Gastrocnemius medialis (tissue), 4 donors: ENCODE measurements at regions not wholly inside any gene's neighbourhood (a gene's known extent, or its start where the extent isn't known, plus 50 kb on each side); places are given as distances from the start of the nearest gene placed in this dataset.

Source experiments
- ATAC-seq, 2 donors: fragments of 150-250 bp; one replicate each; pipeline ENCODE4 v1.9.1; 2016
- DNase-seq, 2 donors: peaks; one replicate each; pipeline ENCODE4 v3.0.0-alpha.2; 2019
- H3K27ac ChIP-seq, 4 donors: fragments of 200-600 bp; sonication (generic); 1 replicate in 1 of 4; 2 replicates in 3 of 4; pipeline ENCODE4 v1.5.1; 2016 to 2018; ENCODE audit warnings: mild to moderate bottlenecking in 2 of 4, moderate library complexity in 1 of 4
- H3K27me3 ChIP-seq, 3 donors: fragments of 200-600 bp; sonication (generic) in 2 of 3; 1 replicate in 1 of 3; 2 replicates in 2 of 3; pipeline versions ENCODE4 v1.5.1 to v1.6.0; 2016 to 2019; ENCODE audit warnings: mild to moderate bottlenecking in 1 of 3, moderate library complexity in 1 of 3
- H3K36me3 ChIP-seq, 2 donors: fragments of 200-600 bp; sonication (generic) in 1 of 2; one replicate each; pipeline ENCODE4 v1.5.1; 2017 to 2018
- H3K4me1 ChIP-seq, 2 donors: fragments of 200-600 bp; sonication (generic) in 1 of 2; one replicate each; pipeline ENCODE4 v1.5.1; 2016 to 2017; ENCODE audit warnings: mild to moderate bottlenecking in 2 of 2
- H3K4me3 ChIP-seq, 4 donors: fragments of 200-600 bp; sonication (generic) in 3 of 4; 1 replicate in 1 of 4; 2 replicates in 3 of 4; pipeline ENCODE4 v1.5.1; 2016 to 2019; ENCODE audit warnings: mild to moderate bottlenecking in 2 of 4
- H3K9me3 ChIP-seq, 3 donors: fragments of 200-600 bp; sonication (generic) in 2 of 3; 1 replicate in 1 of 3; 2 replicates in 2 of 3; pipeline ENCODE4 v1.5.1; 2016 to 2019
- POLR2A ChIP-seq, 2 donors: fragments of 450-650 bp; IDR thresholded peaks; one replicate each; pipeline ENCODE4 v1.6.1; 2017; ENCODE audit warnings: antibody characterized with exemption in 2 of 2, mild to moderate bottlenecking in 2 of 2, moderate library complexity in 2 of 2
- in situ Hi-C, 4 donors: fragments of 200-750 bp; cut with MboI; loops; one replicate each; pipeline versions ENCODE4 v1.15.0 to v1.8.0; 2017; ENCODE audit warnings: low sequenced_read_pairs in 4 of 4
- intact Hi-C: fragments of 100-400 bp; cut with DNase I; formaldehyde crosslinking; loops from one replicate; pipeline ENCODE4 v1.15.1; 2023; ENCODE audit warnings: low total_unique reads
- TF ChIP-seq, protein P1 (sequence below), 5 experiments: fragments of 450-650 bp in 3 of 5; fragments of 200-600 bp in 2 of 5; sonication (generic) in 2 of 5; IDR thresholded peaks in 4 of 5; conservative IDR thresholded peaks in 1 of 5; 1 replicate in 4 of 5; 2 replicates in 1 of 5; pipeline ENCODE4 v1.5.1; 2016 to 2019; ENCODE audit warnings: antibody characterized with exemption in 5 of 5, mild to moderate bottlenecking in 3 of 5, moderate library complexity in 3 of 5

DNA sequence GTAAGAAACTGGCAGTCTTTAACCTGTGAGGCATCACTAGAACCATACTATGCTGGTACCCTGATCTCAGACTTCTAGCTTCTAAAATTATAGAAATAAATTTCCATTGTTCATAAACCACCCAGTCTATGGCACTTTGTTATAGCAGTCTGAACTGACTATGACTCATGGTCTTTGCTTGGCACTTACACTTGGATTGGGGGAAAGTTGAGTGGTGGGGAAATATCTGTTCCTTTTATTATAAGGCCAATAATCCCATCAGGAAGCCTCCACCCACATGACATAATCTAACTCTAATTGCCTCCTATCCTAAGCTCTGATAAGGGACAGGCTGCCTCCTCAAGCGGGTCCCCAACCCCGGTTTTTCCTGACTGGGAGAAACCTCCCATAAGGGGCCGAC, 61.4 kb upstream of the PACRGL start:
- intact Hi-C loops, result no loop called here
- TF ChIP-seq POLR2A (IDR thresholded peaks at IDR 0.05), result no peak
- TF ChIP-seq, protein P1, sequence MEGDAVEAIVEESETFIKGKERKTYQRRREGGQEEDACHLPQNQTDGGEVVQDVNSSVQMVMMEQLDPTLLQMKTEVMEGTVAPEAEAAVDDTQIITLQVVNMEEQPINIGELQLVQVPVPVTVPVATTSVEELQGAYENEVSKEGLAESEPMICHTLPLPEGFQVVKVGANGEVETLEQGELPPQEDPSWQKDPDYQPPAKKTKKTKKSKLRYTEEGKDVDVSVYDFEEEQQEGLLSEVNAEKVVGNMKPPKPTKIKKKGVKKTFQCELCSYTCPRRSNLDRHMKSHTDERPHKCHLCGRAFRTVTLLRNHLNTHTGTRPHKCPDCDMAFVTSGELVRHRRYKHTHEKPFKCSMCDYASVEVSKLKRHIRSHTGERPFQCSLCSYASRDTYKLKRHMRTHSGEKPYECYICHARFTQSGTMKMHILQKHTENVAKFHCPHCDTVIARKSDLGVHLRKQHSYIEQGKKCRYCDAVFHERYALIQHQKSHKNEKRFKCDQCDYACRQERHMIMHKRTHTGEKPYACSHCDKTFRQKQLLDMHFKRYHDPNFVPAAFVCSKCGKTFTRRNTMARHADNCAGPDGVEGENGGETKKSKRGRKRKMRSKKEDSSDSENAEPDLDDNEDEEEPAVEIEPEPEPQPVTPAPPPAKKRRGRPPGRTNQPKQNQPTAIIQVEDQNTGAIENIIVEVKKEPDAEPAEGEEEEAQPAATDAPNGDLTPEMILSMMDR (IDR thresholded peaks at IDR 0.05 in 4 of 5, conservative IDR thresholded peaks at IDR 0.05 in 1 of 5), result no peak
- no peaks in the 10 kb centered on the region for H3K9me3 ChIP-seq
- ATAC-seq (no peak), DNase-seq (no peak)
- in situ Hi-C loops, result no loop called here
- no peak overlapping the region for H3K4me3 ChIP-seq
- no peaks in the 10 kb centered on the region for H3K27me3 ChIP-seq
- H3K27ac ChIP-seq, result no peak overlapping the region
- H3K4me1 ChIP-seq, result no peaks in the 10 kb centered on the region
- H3K36me3 ChIP-seq, result no peaks in the 10 kb centered on the region

DNA sequence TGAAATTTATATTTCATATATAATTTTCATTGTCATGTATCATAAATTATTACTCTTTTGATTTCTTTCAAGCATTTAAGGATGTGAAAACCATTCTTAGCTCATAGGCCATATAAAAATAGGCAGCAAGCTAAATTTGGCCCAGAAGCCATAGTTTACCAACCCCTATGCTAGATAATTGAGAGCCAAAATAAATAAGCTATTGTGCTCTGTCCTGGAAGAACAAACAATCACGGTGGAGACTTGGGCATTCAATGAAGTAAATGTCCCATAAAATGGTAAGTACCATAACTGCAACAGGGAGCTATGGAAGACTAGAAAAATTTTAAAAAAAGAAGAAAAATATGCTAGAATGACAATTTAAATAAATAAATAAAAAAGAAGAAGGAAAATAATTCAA, 60.9 kb upstream of the PACRGL start:
- no peaks in the 10 kb centered on the region for H3K36me3 ChIP-seq
- no peaks in the 10 kb centered on the region for H3K4me1 ChIP-seq
- H3K27me3 ChIP-seq, result no peaks in the 10 kb centered on the region
- H3K27ac ChIP-seq, result no peak overlapping the region
- in situ Hi-C loops, result no loop called here
- no peaks in the 10 kb centered on the region for H3K9me3 ChIP-seq
- no peak for DNase-seq
- no peak for ATAC-seq
- TF ChIP-seq, protein P1 (IDR thresholded peaks at IDR 0.05 in 4 of 5, conservative IDR thresholded peaks at IDR 0.05 in 1 of 5), result no peak
- TF ChIP-seq POLR2A (IDR thresholded peaks at IDR 0.05), result no peak
- intact Hi-C loops, result no loop called here
- H3K4me3 ChIP-seq, result no peak overlapping the region

DNA sequence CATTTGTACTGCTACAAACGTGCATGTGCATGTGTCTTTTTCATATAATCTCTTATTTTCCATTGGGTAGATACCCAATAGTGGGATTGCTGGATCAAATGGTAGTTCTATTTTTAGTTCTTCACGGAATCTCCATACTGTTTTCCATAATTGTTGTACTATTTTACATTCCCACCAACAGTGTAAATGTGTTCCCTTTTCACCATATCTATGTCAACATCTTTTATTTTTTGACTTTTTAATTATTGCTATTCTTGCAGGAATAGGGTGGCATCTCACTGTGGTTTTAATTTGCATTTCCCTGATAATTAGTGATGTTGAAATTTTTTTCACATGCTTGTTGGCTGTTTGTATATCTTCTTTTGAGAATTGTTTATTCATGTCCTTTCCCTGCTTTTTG, 59.3 kb upstream of the PACRGL start:
- in situ Hi-C loops, result no loop called here
- H3K27ac ChIP-seq, result no peak overlapping the region
- H3K27me3 ChIP-seq, result no peaks in the 10 kb centered on the region
- H3K36me3 ChIP-seq, result no peaks in the 10 kb centered on the region
- no peaks in the 10 kb centered on the region for H3K9me3 ChIP-seq
- intact Hi-C loops, result no loop called here
- H3K4me3 ChIP-seq, result no peak overlapping the region
- no peak for TF ChIP-seq POLR2A (IDR thresholded peaks at IDR 0.05)
- TF ChIP-seq, protein P1 (IDR thresholded peaks at IDR 0.05 in 4 of 5, conservative IDR thresholded peaks at IDR 0.05 in 1 of 5), result no peak
- ATAC-seq (no peak), DNase-seq (no peak)
- H3K4me1 ChIP-seq, result no peaks in the 10 kb centered on the region

DNA sequence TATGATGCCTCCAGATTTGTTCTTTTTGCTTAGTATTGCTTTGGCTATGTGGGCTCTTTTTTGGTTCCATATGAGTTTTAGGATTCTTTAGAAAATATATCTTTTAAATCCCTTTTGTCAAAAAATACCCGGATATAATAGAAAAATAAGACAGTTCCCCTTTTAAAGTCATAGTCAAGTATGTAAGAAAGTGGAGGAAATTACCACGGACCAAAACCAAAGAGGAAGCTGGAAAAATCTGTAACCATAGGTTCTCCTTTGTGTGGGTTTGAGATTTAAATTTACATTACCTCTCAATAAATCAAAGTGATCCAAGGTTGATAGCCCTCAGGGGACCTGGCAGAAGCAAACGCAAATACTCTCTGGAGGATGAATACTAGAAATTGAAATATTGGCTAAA, 58.3 kb upstream of the PACRGL start:
- intact Hi-C loops (no loop called here), in situ Hi-C loops (no loop called here)
- Histone ChIP-seq H3K36me3 (no peaks in the 10 kb centered on the region), H3K27me3 (no peaks in the 10 kb centered on the region), H3K4me3 (no peak overlapping the region), H3K4me1 (no peaks in the 10 kb centered on the region), H3K9me3 (no peaks in the 10 kb centered on the region), H3K27ac (no peak overlapping the region)
- TF ChIP-seq, protein P1 (IDR thresholded peaks at IDR 0.05 in 4 of 5, conservative IDR thresholded peaks at IDR 0.05 in 1 of 5), result no peak
- no peak for TF ChIP-seq POLR2A (IDR thresholded peaks at IDR 0.05)
- ATAC-seq (no peak), DNase-seq (no peak)

DNA sequence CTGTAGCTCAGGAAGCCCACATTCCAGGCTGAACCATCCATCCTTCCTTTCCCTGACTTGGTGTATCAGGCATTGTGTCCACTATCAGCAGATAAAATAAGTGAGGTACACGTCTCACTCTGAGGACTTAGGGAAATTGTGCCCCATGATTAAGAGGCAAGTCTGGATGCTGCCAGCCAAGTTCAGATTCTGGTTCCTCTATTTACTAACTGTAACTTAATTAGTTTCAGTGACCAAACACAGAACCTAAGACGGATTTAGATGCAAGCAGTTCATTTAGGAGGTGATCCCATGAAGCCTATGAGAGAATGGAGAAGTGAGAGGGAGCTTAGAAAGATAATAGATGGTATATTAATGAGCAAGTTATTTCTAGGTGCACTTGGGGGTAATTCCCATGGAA, 56.6 kb upstream of the PACRGL start:
- H3K27me3 ChIP-seq, result no peaks in the 10 kb centered on the region
- TF ChIP-seq POLR2A (IDR thresholded peaks at IDR 0.05), result no peak
- TF ChIP-seq, protein P1 (IDR thresholded peaks at IDR 0.05 in 4 of 5, conservative IDR thresholded peaks at IDR 0.05 in 1 of 5), result no peak
- H3K36me3 ChIP-seq, result no peaks in the 10 kb centered on the region
- ATAC-seq (no peak), DNase-seq (no peak)
- H3K4me3 ChIP-seq, result no peak overlapping the region
- H3K27ac ChIP-seq, result no peak overlapping the region
- no peaks in the 10 kb centered on the region for H3K4me1 ChIP-seq
- in situ Hi-C loops, result no loop called here
- intact Hi-C loops, result no loop called here
- no peaks in the 10 kb centered on the region for H3K9me3 ChIP-seq
